GM12872 (cell line): ENCODE measurements at regions not wholly inside any gene's neighbourhood (a gene's known extent, or its start where the extent isn't known, plus 50 kb on each side); places are given as distances from the start of the nearest gene placed in this dataset.

Source experiments
- CTCF ChIP-seq: IDR thresholded peaks from 3 replicates; pipeline ENCODE4 v1.5.1; 2011; ENCODE audit warnings: low read depth, mild to moderate bottlenecking, low read length, moderate library complexity; ENCODE audit not compliant: insufficient read depth

GRCh38 chr6:141165002-141165665 lies 967.6 kb upstream of the GJE1 start:
- TF ChIP-seq CTCF, result no peak

- TF ChIP-seq CTCF, result no peak
These were observed 968.5 kb upstream of the GJE1 start for GRCh38 chr6:141164042-141164743.

GRCh38 chr6:141163107-141163506 lies 969.6 kb upstream of the GJE1 start:
- no peak for TF ChIP-seq CTCF

GRCh38 chr6:141158740-141159139 lies 974.0 kb upstream of the GJE1 start:
- TF ChIP-seq CTCF, result no peak

GRCh38 chr6:141153563-141153962 lies 979.2 kb upstream of the GJE1 start:
- no peak for TF ChIP-seq CTCF

- no peak for TF ChIP-seq CTCF
These were observed 979.8 kb upstream of the GJE1 start for GRCh38 chr6:141152951-141153350.

- TF ChIP-seq CTCF, result no peak
These were observed 980.9 kb upstream of the GJE1 start for GRCh38 chr6:141151710-141152417.
